ENCODE measurements at regions not wholly inside any gene's neighbourhood (a gene's known extent, or its start where the extent isn't known, plus 50 kb on each side); places are given as distances from the start of the nearest gene placed in this dataset.

DNA sequence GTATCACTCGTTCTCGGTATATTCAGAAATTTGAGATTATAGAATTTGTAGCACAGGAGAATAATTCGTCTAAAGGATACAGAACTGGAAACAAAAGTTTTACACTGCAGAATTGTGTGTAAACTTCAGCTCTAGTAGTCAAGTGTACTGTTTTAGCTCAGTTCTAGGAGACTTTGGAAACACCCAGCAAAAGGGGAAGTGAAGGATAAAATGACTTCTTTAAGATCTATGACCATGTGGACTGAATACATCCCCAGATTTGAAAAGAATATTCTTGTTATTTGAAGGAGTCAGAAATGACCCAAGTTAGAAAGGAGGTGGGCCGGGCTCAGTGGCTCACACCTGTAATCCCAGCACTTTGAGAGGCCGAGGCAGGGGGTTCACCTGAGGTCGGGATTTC, 174.0 kb upstream of the FOXQ1 start:
- no peak for TF ChIP-seq CTCF (IDR thresholded peaks at IDR 0.05)
- no peak for TF ChIP-seq POLR2A (IDR thresholded peaks at IDR 0.05)
- TF ChIP-seq POLR2AphosphoS5 (IDR thresholded peaks at IDR 0.05), result no peak

Measured in breast epithelium (tissue), 3 donors.